C4-2B (cell line): ENCODE measurements at regions not wholly inside any gene's neighbourhood (a gene's known extent, or its start where the extent isn't known, plus 50 kb on each side); places are given as distances from the start of the nearest gene placed in this dataset.

ENCODE experiments used
- ZFX ChIP-seq: fragments of 450-650 bp; IDR thresholded peaks from 2 replicates; pipeline ENCODE4 v1.6.1; 2017
- TF ChIP-seq, protein P1 (sequence below): fragments of 450-650 bp; conservative IDR thresholded peaks from 2 replicates; pipeline ENCODE4 v1.5.1; 2017; ENCODE audit warnings: mild to moderate bottlenecking

DNA sequence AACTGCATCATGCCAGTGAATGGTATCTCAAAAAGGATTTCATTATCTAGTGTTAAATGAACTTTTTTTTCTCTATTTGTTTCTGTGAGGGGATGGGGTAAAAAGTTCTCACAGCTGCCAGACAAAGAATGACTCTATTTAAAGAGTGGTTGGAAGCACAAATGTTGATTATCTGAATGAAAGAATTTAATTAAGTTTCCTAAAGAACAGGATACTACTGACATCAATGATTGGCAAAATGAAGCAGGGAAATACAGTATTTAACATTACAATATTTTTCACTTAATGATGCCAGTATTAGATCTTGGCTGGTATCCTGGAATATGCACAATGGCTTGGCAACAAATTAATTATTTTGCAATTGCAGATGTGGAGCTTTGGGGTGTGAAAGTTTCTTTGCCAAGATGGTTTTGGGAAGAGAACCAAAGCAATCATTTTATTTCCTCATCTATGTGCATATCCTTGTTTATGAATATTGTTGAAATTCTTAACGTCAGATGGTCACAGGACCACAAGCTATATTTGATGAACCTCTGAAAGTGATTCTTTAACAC lies 336.8 kb downstream of the ARL4A start:
- TF ChIP-seq, protein P1, sequence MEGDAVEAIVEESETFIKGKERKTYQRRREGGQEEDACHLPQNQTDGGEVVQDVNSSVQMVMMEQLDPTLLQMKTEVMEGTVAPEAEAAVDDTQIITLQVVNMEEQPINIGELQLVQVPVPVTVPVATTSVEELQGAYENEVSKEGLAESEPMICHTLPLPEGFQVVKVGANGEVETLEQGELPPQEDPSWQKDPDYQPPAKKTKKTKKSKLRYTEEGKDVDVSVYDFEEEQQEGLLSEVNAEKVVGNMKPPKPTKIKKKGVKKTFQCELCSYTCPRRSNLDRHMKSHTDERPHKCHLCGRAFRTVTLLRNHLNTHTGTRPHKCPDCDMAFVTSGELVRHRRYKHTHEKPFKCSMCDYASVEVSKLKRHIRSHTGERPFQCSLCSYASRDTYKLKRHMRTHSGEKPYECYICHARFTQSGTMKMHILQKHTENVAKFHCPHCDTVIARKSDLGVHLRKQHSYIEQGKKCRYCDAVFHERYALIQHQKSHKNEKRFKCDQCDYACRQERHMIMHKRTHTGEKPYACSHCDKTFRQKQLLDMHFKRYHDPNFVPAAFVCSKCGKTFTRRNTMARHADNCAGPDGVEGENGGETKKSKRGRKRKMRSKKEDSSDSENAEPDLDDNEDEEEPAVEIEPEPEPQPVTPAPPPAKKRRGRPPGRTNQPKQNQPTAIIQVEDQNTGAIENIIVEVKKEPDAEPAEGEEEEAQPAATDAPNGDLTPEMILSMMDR: no peak
- TF ChIP-seq ZFX: no peak
